ENCODE measurements at regions not wholly inside any gene's neighbourhood (a gene's known extent, or its start where the extent isn't known, plus 50 kb on each side); places are given as distances from the start of the nearest gene placed in this dataset.
"Not testable (repeated sequence)": the region's sequence is repeated elsewhere in the genome, so short reads cannot be mapped to it uniquely, and the experiment has no call there.

- peak; percentile 27 to 85 for DNase-seq (ENCODE audit: low spot score in 2 of 2)
- no peak overlapping the region for H3K4me3 ChIP-seq (ENCODE audit: low read depth, poor library complexity, severe bottlenecking)
- TF ChIP-seq CTCF (IDR thresholded peaks at IDR 0.05) (no peak), POLR2A (IDR thresholded peaks at IDR 0.05) (no peak)
- 55 to 60% methylated on average over 7 of the region's 7 CpGs for WGBS, 2 donors
- intact Hi-C loops (cut with DNase I; ENCODE audit: low total_unique reads), result loop anchor here (2.0 kb wide), 1 partner anchor 117 kb away; no protein-coding TSS in a partner anchor
Measured at GRCh38 chr15:89018207-89018606, 70.0 kb upstream of the ABHD2 start.

- peak in 1 of 2 donors; percentile 12 for DNase-seq (ENCODE audit: low spot score in 2 of 2)
- WGBS, 2 donors, result 33 to 39% methylated on average over 3 of the region's 3 CpGs
- TF ChIP-seq CTCF (IDR thresholded peaks at IDR 0.05) (no peak), POLR2A (IDR thresholded peaks at IDR 0.05) (no peak)
- no peak overlapping the region for H3K4me3 ChIP-seq (ENCODE audit: low read depth, poor library complexity, severe bottlenecking)
- intact Hi-C loops (cut with DNase I; ENCODE audit: low total_unique reads), result loop anchor here (2.0 kb wide), 1 partner anchor 119 kb away; no protein-coding TSS in a partner anchor
Measured at GRCh38 chr15:89019436-89019835, 68.8 kb upstream of the ABHD2 start.

- intact Hi-C loops (cut with DNase I; ENCODE audit: low total_unique reads), result no loop called here
- 24 to 33% methylated on average over 2 of the region's 2 CpGs for WGBS, 2 donors
- no peak overlapping the region for H3K4me3 ChIP-seq (ENCODE audit: low read depth, poor library complexity, severe bottlenecking)
- DNase-seq (ENCODE audit: low spot score in 2 of 2), result no peak
- TF ChIP-seq POLR2A (IDR thresholded peaks at IDR 0.05), result no peak
- TF ChIP-seq CTCF (IDR thresholded peaks at IDR 0.05), result no peak
Measured at GRCh38 chr15:89021224-89021623, 67.0 kb upstream of the ABHD2 start.

GRCh38 chr15:89021886-89022285 is 66.4 kb upstream of the ABHD2 start:
- DNase-seq (ENCODE audit: low spot score in 2 of 2); H3K4me3 ChIP-seq (ENCODE audit: low read depth, poor library complexity, severe bottlenecking); intact Hi-C loops (cut with DNase I; ENCODE audit: low total_unique reads): not testable (repeated sequence)
- 74 to 78% methylated on average over 8 of the region's 8 CpGs for WGBS, 2 donors

GRCh38 chr15:89023311-89023961 is 64.8 kb upstream of the ABHD2 start:
- 70 to 76% methylated on average over 8 of the region's 8 CpGs for WGBS, 2 donors
- H3K4me3 ChIP-seq (ENCODE audit: low read depth, poor library complexity, severe bottlenecking), result no peak overlapping the region
- intact Hi-C loops (cut with DNase I; ENCODE audit: low total_unique reads), result no loop called here
- DNase-seq (ENCODE audit: low spot score in 2 of 2), result no peak
- TF ChIP-seq CTCF (IDR thresholded peaks at IDR 0.05) (no peak), POLR2A (IDR thresholded peaks at IDR 0.05) (no peak)

- intact Hi-C loops (cut with DNase I; ENCODE audit: low total_unique reads), result no loop called here
- no peak for DNase-seq (ENCODE audit: low spot score in 2 of 2)
- no peak for TF ChIP-seq POLR2A (IDR thresholded peaks at IDR 0.05)
- TF ChIP-seq CTCF (IDR thresholded peaks at IDR 0.05), result no peak
- no peak overlapping the region for H3K4me3 ChIP-seq (ENCODE audit: low read depth, poor library complexity, severe bottlenecking)
- 84 to 88% methylated on average over 2 of the region's 2 CpGs for WGBS, 2 donors
Measured at GRCh38 chr15:89024418-89024817, 63.8 kb upstream of the ABHD2 start.
